DND-41 (cell line): ENCODE measurements at regions not wholly inside any gene's neighbourhood (a gene's known extent, or its start where the extent isn't known, plus 50 kb on each side); places are given as distances from the start of the nearest gene placed in this dataset.

ENCODE experiments used
- EZH2 ChIP-seq: IDR thresholded peaks from 3 replicates; pipeline ENCODE4 v1.6.1; 2012; ENCODE audit warnings: borderline replicate concordance, low read depth, mild to moderate bottlenecking, moderate library complexity, low read length, inconsistent platforms; ENCODE audit not compliant: severe bottlenecking
- TF ChIP-seq, protein P1 (sequence below): IDR thresholded peaks from 2 replicates; pipeline ENCODE4 v1.5.1; 2012; ENCODE audit warnings: borderline replicate concordance, low read length, moderate library complexity, mild to moderate bottlenecking; ENCODE audit not compliant: poor library complexity, severe bottlenecking; ENCODE audit errors: extremely low read depth

DNA sequence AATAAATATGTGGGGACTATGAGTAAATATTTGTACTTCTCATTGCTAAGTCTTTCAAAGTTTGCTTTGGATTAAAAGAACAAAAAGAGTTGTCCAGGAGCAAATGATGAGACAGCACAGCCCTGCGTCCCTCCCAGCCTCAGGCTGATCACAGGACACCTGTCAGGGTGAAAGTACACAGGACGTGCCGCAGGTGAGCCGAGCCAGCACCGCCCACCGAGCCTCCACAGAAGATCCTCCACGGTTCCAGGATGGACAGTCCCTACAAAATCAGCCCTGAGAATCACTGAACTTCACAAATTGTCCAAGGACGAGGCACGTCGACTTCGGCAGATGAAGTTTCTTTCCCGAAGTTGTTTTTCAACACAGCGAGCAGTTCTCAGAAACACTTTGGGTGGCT lies 661.5 kb downstream of the BRD1 start:
- TF ChIP-seq, protein P1, sequence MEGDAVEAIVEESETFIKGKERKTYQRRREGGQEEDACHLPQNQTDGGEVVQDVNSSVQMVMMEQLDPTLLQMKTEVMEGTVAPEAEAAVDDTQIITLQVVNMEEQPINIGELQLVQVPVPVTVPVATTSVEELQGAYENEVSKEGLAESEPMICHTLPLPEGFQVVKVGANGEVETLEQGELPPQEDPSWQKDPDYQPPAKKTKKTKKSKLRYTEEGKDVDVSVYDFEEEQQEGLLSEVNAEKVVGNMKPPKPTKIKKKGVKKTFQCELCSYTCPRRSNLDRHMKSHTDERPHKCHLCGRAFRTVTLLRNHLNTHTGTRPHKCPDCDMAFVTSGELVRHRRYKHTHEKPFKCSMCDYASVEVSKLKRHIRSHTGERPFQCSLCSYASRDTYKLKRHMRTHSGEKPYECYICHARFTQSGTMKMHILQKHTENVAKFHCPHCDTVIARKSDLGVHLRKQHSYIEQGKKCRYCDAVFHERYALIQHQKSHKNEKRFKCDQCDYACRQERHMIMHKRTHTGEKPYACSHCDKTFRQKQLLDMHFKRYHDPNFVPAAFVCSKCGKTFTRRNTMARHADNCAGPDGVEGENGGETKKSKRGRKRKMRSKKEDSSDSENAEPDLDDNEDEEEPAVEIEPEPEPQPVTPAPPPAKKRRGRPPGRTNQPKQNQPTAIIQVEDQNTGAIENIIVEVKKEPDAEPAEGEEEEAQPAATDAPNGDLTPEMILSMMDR = no peak
- TF ChIP-seq EZH2 = no peak
